Prostate gland (tissue), 2 donors: ENCODE measurements at regions not wholly inside any gene's neighbourhood (a gene's known extent, or its start where the extent isn't known, plus 50 kb on each side); places are given as distances from the start of the nearest gene placed in this dataset.

Experiments used
- DNase-seq: peaks from one replicate; pipeline ENCODE4 v3.0.0-alpha.2; 2019; ENCODE audit warnings: low spot score
- H3K27ac ChIP-seq, 2 donors: fragments of 200-600 bp; sonication (generic); 2 replicates each; pipeline ENCODE4 v1.5.1; 2017 to 2019
- H3K27me3 ChIP-seq: fragments of 200-600 bp; sonication (generic); replicated peaks from 2 replicates; pipeline ENCODE4 v1.5.1; 2019; ENCODE audit not compliant: insufficient read depth
- H3K36me3 ChIP-seq, 2 donors: fragments of 200-600 bp; sonication (generic); 1 replicate in 1 of 2; 2 replicates in 1 of 2; pipeline versions ENCODE4 v1.5.1 to v1.8.1; 2017 to 2019
- H3K4me1 ChIP-seq: fragments of 200-600 bp; sonication (generic); replicated peaks from 2 replicates; pipeline ENCODE4 v1.5.1; 2019
- H3K4me3 ChIP-seq, 2 donors: fragments of 200-600 bp; sonication (generic); 2 replicates each; pipeline ENCODE4 v1.5.1; 2017 to 2019
- H3K9me3 ChIP-seq: fragments of 200-600 bp; sonication (generic); 2 replicates; pipeline ENCODE4 v1.5.1; 2017
- POLR2A ChIP-seq: fragments of 450-650 bp; IDR thresholded peaks from one replicate; pipeline ENCODE4 v1.6.1; 2016; ENCODE audit warnings: antibody characterized with exemption, mild to moderate bottlenecking
- POLR2AphosphoS5 ChIP-seq: sonication (generic); formaldehyde crosslinking; IDR thresholded peaks from one replicate; pipeline ENCODE4 v1.6.1; 2017; ENCODE audit warnings: antibody characterized with exemption
- WGBS: methylation state at CpG from one replicate; pipeline ENCODE4 v1.1.5; 2018; 5-methylcytosine and 5-hydroxymethylcytosine counted together
- intact Hi-C: fragments of 100-400 bp; cut with DNase I; formaldehyde crosslinking; loops from one replicate; pipeline ENCODE4 v1.14.2; 2022
- TF ChIP-seq, protein P1 (sequence below), 4 experiments: fragments of 200-600 bp in 2 of 4; fragments of 450-650 bp in 2 of 4; sonication (generic) in 2 of 4; IDR thresholded peaks; 1 replicate in 3 of 4; 2 replicates in 1 of 4; pipeline ENCODE4 v1.5.1; 2016 to 2019; ENCODE audit warnings: antibody characterized with exemption in 4 of 4, mild to moderate bottlenecking in 2 of 4, moderate library complexity in 2 of 4

DNA sequence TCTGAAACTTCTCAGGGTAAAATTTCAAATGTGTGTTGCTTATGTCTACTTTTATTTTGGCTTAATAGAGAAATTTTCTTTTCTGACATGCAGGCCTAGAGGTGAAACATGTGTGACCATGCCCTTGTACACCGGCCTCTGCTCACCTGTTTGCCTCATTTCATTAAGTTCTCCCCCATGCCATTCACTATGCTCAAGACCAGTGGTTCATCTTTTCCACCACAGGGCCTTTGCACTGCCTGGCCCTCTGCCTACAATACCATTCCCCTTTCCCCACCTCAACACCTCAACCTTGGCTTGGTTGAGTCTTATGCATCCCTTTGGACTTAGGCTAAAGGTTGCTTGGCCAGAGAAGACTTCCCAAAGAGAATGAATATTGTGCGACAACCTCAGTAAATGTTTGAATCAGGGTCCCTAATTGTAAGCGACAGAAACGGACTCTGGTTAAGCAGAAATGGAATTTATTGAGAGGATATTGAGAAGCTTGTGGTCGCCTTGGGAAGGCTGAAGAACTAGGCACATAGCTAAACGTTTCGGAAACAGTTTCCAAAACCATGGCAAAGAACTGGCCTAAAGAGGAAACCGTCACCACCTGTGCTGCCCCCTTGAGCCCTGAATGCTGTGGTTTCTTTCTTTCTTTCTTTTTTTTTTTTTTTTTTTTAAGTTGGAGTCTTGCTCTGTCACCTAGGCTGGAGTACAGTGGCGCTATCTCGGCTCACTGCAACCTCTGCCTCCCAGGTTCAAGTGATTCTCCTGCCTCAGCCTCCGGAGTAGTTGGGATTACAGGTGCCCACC is 152.2 kb downstream of the SOX4 start:
- TF ChIP-seq POLR2AphosphoS5 (no peak), POLR2A (no peak)
- TF ChIP-seq, protein P1, sequence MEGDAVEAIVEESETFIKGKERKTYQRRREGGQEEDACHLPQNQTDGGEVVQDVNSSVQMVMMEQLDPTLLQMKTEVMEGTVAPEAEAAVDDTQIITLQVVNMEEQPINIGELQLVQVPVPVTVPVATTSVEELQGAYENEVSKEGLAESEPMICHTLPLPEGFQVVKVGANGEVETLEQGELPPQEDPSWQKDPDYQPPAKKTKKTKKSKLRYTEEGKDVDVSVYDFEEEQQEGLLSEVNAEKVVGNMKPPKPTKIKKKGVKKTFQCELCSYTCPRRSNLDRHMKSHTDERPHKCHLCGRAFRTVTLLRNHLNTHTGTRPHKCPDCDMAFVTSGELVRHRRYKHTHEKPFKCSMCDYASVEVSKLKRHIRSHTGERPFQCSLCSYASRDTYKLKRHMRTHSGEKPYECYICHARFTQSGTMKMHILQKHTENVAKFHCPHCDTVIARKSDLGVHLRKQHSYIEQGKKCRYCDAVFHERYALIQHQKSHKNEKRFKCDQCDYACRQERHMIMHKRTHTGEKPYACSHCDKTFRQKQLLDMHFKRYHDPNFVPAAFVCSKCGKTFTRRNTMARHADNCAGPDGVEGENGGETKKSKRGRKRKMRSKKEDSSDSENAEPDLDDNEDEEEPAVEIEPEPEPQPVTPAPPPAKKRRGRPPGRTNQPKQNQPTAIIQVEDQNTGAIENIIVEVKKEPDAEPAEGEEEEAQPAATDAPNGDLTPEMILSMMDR (IDR thresholded peaks at IDR 0.05) = no peak
- Histone ChIP-seq H3K36me3 (no peaks in the 10 kb centered on the region), H3K27me3 (no peaks in the 10 kb centered on the region), H3K27ac (no peak overlapping the region), H3K4me1 (no peaks in the 10 kb centered on the region), H3K4me3 (no peak overlapping the region), H3K9me3 (no peaks in the 10 kb centered on the region)
- 93% methylated on average over 11 of the region's 11 CpGs for WGBS
- no peak for DNase-seq
- intact Hi-C loops = loop anchor here (10.0 kb wide), 1 partner anchor 151 kb away; the partner anchor contains the start of gene SOX4

DNA sequence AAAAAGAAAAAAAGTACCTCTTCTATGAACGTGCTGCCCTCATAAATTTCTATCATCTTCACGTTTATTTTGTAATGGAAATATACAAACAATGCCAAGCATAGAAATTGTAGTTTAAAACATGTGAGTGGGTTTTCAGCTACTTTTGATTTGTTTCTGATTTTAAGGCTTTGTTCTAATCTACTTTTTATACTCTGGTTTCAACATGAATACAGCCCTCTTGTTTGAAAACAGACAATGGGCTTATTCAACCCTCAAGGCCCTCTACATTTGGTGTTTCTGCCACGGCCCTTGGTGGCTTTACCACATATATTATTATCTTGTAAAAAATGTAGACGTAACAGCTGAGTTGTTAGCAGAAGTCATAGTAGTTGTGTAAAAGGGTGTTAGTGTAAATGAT is 153.9 kb downstream of the SOX4 start:
- 47% methylated on average over 4 of the region's 4 CpGs for WGBS
- no peaks in the 10 kb centered on the region for H3K36me3 ChIP-seq
- no peak overlapping the region for H3K4me3 ChIP-seq
- no peaks in the 10 kb centered on the region for H3K4me1 ChIP-seq
- no peaks in the 10 kb centered on the region for H3K27me3 ChIP-seq
- DNase-seq = no peak
- no peaks in the 10 kb centered on the region for H3K9me3 ChIP-seq
- intact Hi-C loops = loop anchor here (10.0 kb wide), 1 partner anchor 153 kb away; the partner anchor contains the start of gene SOX4
- TF ChIP-seq, protein P1 (IDR thresholded peaks at IDR 0.05) = no peak
- TF ChIP-seq POLR2AphosphoS5 (no peak), POLR2A (no peak)
- H3K27ac ChIP-seq = no peak overlapping the region

DNA sequence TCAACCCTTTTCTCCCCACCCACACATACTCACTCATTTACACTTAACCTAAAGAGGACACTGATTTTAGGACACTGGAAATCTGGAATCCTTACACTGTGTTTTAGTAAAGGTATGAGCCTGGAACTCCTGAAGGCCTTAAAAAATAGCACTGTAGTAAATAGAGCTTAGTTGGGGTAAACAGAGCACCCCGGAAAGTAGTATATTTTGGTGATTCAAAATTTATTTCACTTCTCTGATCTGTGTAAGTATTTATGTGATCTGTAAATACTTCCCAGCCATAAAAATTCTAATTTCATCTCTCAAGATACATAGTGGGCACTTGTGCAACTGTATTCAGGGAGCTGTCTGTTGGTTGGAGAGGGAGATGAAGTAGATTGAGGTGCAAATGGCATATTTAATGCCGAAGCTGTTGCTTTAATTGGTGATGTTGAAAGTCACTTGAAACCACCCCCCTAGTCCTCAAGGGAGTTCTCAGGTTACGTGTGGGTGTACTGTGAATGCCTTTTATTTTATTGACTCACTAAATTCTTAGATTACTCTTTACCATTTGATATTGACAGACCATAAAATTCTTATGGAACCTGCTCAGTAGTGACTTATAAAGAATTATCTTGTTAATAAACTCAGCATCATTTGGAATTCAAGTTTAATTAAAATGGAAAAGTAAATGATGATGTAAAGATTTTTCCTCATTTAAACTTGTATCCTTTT is 154.9 kb downstream of the SOX4 start:
- Histone ChIP-seq H3K36me3 (no peaks in the 10 kb centered on the region), H3K27ac (no peak overlapping the region), H3K9me3 (no peaks in the 10 kb centered on the region), H3K27me3 (no peaks in the 10 kb centered on the region), H3K4me3 (no peak overlapping the region), H3K4me1 (no peaks in the 10 kb centered on the region)
- 20% methylated on average over 3 of the region's 3 CpGs for WGBS
- intact Hi-C loops = loop anchor here (10.0 kb wide), 1 partner anchor 154 kb away; the partner anchor contains the start of gene SOX4
- peak; percentile 45 for TF ChIP-seq POLR2AphosphoS5
- TF ChIP-seq, protein P1 (IDR thresholded peaks at IDR 0.05) = no peak
- DNase-seq = no peak

DNA sequence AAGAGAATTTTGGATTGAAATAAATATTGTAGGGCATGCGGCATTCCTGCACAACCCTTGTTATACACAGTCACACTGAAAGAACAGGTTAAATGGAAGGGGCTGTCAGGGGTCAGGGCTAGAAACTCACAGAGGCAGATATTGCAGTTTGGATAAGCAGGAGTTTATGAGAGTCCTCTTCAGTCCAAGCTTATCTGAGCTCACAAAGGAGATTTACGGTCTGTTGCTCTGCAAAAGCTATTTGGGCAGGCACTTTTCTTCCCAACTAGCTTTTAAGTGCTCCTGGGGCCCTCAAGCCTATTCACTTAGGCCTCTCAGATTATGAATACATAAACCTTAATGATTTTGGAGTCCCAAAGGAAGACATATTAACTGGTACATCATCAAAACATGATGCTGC is 156.2 kb downstream of the SOX4 start:
- intact Hi-C loops = loop anchor here (10.0 kb wide), 1 partner anchor 155 kb away; the partner anchor contains the start of gene SOX4
- H3K9me3 ChIP-seq = no peaks in the 10 kb centered on the region
- H3K36me3 ChIP-seq = no peaks in the 10 kb centered on the region
- WGBS = 43% methylated on average over 2 of the region's 2 CpGs
- TF ChIP-seq POLR2AphosphoS5 (no peak), POLR2A (no peak)
- TF ChIP-seq, protein P1 (IDR thresholded peaks at IDR 0.05) = no peak
- no peak for DNase-seq
- H3K27ac ChIP-seq = peak overlapping the region in 1 of 2 donors; percentile 8
- H3K4me1 ChIP-seq = no peaks in the 10 kb centered on the region
- no peak overlapping the region for H3K4me3 ChIP-seq
- H3K27me3 ChIP-seq = no peaks in the 10 kb centered on the region
